ENCODE measurements at regions not wholly inside any gene's neighbourhood (a gene's known extent, or its start where the extent isn't known, plus 50 kb on each side); places are given as distances from the start of the nearest gene placed in this dataset.
A peak's percentile ranks its signal among the peaks of the same experiment; 100 is the strongest.
"Not testable (repeated sequence)": the region's sequence is repeated elsewhere in the genome, so short reads cannot be mapped to it uniquely, and the experiment has no call there.

DNA sequence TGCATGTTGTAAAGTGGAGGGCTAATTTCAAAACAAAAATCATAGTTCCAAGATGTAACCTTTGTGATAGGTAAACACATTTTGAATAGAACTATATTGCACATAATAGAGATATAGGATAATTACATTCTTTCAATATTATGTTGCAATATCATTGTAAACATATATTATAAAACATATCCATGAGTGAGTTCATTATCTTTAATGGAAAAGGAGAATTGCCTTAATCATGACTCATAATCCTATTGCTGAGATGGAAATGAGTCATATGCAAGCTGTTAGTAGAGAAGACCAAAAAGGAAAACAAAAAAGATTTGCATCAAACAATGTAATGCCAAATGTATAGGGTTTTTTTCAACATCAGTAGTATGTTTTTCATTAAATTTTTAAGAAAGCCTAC, 73.7 kb upstream of the WDR44 start:
- DNase-seq: no peak
- FAIRE-seq: peak; percentile 70
- TF ChIP-seq, protein P1, sequence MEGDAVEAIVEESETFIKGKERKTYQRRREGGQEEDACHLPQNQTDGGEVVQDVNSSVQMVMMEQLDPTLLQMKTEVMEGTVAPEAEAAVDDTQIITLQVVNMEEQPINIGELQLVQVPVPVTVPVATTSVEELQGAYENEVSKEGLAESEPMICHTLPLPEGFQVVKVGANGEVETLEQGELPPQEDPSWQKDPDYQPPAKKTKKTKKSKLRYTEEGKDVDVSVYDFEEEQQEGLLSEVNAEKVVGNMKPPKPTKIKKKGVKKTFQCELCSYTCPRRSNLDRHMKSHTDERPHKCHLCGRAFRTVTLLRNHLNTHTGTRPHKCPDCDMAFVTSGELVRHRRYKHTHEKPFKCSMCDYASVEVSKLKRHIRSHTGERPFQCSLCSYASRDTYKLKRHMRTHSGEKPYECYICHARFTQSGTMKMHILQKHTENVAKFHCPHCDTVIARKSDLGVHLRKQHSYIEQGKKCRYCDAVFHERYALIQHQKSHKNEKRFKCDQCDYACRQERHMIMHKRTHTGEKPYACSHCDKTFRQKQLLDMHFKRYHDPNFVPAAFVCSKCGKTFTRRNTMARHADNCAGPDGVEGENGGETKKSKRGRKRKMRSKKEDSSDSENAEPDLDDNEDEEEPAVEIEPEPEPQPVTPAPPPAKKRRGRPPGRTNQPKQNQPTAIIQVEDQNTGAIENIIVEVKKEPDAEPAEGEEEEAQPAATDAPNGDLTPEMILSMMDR (IDR thresholded peaks at IDR 0.05; ENCODE audit: borderline replicate concordance, extremely low read depth, insufficient read depth): no peak
- Histone ChIP-seq H3K4me3 (ENCODE audit: low read length in 3 of 3) (no peak overlapping the region), H3K4me1 (ENCODE audit: control insufficient read depth in 2 of 3, insufficient read depth in 2 of 3, low read depth in 1 of 3, low read length in 3 of 3) (no peaks in the 10 kb centered on the region), H3K9ac (ENCODE audit: low read length in 3 of 3) (no peak overlapping the region), H3K9me3 (ENCODE audit: control insufficient read depth in 2 of 3, insufficient read depth in 1 of 3, low read length in 3 of 3) (no peaks in the 10 kb centered on the region), H3K27ac (ENCODE audit: low read depth in 2 of 2, low read length in 2 of 2) (no peak overlapping the region), H3K27me3 (ENCODE audit: control insufficient read depth, insufficient read depth, low read length) (no peaks in the 10 kb centered on the region), H3K36me3 (ENCODE audit: control insufficient read depth in 2 of 3, insufficient read depth in 3 of 3, low read length in 3 of 3) (no peaks in the 10 kb centered on the region)
- intact Hi-C loops (cut with DNase I): no loop called here

DNA sequence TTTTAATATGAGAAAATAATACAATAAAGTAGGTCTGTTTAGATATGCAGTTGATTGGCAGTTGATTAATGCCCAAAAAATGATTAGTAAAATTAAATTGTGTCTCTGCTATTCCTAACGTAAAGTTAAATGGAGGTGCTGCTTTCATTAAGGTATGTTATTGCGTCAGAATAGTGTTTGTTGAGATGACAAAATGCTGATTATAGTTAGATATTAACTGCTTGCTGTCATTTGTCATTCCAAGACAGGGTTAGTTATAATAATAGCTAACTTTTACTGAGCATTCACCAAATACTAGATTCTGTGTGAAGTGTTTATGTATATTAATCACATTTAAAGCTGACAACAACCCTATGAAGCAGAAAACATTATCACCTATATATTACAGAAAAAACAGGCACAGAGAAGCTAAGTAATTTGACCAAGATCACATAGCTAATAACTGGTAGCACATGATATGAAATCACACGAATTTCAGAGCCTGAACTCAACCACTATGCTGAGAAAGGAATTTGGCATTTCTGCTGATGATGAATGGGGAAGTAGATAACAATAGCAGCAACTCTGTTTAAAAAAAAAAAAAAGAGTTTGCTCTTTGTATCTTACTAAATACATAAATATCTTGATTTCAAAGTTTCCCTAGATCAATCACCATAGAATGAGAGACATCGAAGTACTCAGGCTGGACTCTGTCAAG, 59.7 kb upstream of the WDR44 start:
- H3K9me3 ChIP-seq (ENCODE audit: control insufficient read depth in 2 of 3, insufficient read depth in 1 of 3, low read length in 3 of 3): no peaks in the 10 kb centered on the region
- H3K27ac ChIP-seq (ENCODE audit: low read depth in 2 of 2, low read length in 2 of 2): no peak overlapping the region
- H3K9ac ChIP-seq (ENCODE audit: low read length in 3 of 3): no peak overlapping the region
- H3K36me3 ChIP-seq (ENCODE audit: control insufficient read depth in 2 of 3, insufficient read depth in 3 of 3, low read length in 3 of 3): no peaks in the 10 kb centered on the region
- H3K4me1 ChIP-seq (ENCODE audit: control insufficient read depth in 2 of 3, insufficient read depth in 2 of 3, low read depth in 1 of 3, low read length in 3 of 3): no peaks in the 10 kb centered on the region
- intact Hi-C loops (cut with DNase I): no loop called here
- H3K27me3 ChIP-seq (ENCODE audit: control insufficient read depth, insufficient read depth, low read length): no peaks in the 10 kb centered on the region
- DNase-seq (no peak), FAIRE-seq (no peak)
- no peak overlapping the region for H3K4me3 ChIP-seq (ENCODE audit: low read length in 3 of 3)
- TF ChIP-seq, protein P1 (IDR thresholded peaks at IDR 0.05; ENCODE audit: borderline replicate concordance, extremely low read depth, insufficient read depth): no peak

- H3K9ac ChIP-seq (ENCODE audit: low read length in 3 of 3); FAIRE-seq; H3K9me3 ChIP-seq (ENCODE audit: control insufficient read depth in 2 of 3, insufficient read depth in 1 of 3, low read length in 3 of 3); H3K4me3 ChIP-seq (ENCODE audit: low read length in 3 of 3); H3K4me1 ChIP-seq (ENCODE audit: control insufficient read depth in 2 of 3, insufficient read depth in 2 of 3, low read depth in 1 of 3, low read length in 3 of 3); H3K27me3 ChIP-seq (ENCODE audit: control insufficient read depth, insufficient read depth, low read length); H3K27ac ChIP-seq (ENCODE audit: low read depth in 2 of 2, low read length in 2 of 2); H3K36me3 ChIP-seq (ENCODE audit: control insufficient read depth in 2 of 3, insufficient read depth in 3 of 3, low read length in 3 of 3); DNase-seq; intact Hi-C loops (cut with DNase I): not testable (repeated sequence)
These were observed 50.1 kb upstream of the WDR44 start for GRCh38 chrX:118295818-118296217.

All from kidney (tissue), 13 donors.